Hypothalamus (tissue), 51 donors: ENCODE measurements at regions not wholly inside any gene's neighbourhood (a gene's known extent, or its start where the extent isn't known, plus 50 kb on each side); places are given as distances from the start of the nearest gene placed in this dataset.

ENCODE experiments used
- DNase-seq, 51 donors: peaks; one replicate each; lab custom pipeline; 2025; lab: John Stamatoyannopoulos, UW

- DNase-seq, result no peak
These were observed 69.8 kb upstream of the HAO2 start for GRCh38 chr1:119298687-119299303.

DNA sequence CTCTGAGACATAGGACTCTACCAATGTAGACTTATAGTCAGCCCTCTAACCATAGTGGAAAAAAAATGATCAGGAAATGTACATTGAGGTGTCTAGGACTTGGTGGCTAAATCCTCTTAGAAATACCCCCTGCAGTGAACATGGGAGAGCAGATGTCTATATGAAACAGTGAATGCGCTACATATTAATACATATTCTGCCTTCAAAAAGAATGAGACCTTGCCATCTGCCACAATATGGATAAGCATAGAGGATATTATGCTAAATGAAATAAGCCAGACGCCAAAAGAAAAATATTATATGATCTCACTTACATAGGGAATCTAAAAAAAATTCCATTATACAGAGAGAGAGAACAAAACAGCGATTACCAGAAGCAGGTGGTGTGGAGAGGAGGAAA is 66.6 kb upstream of the HAO2 start:
- DNase-seq, result no peak

GRCh38 chr1:119308130-119308700 is 60.4 kb upstream of the HAO2 start:
- no peak for DNase-seq

- DNase-seq, result no peak
These were observed 59.8 kb upstream of the HAO2 start for GRCh38 chr1:119308806-119309205.

- no peak for DNase-seq
These were observed 58.3 kb upstream of the HAO2 start for GRCh38 chr1:119310301-119310700.

- no peak for DNase-seq
These were observed 56.1 kb upstream of the HAO2 start for GRCh38 chr1:119312500-119312899.

- DNase-seq, result no peak
These were observed 54.4 kb upstream of the HAO2 start for GRCh38 chr1:119314001-119314796.

GRCh38 chr1:119316870-119317416 is 51.6 kb upstream of the HAO2 start:
- no peak for DNase-seq

DNA sequence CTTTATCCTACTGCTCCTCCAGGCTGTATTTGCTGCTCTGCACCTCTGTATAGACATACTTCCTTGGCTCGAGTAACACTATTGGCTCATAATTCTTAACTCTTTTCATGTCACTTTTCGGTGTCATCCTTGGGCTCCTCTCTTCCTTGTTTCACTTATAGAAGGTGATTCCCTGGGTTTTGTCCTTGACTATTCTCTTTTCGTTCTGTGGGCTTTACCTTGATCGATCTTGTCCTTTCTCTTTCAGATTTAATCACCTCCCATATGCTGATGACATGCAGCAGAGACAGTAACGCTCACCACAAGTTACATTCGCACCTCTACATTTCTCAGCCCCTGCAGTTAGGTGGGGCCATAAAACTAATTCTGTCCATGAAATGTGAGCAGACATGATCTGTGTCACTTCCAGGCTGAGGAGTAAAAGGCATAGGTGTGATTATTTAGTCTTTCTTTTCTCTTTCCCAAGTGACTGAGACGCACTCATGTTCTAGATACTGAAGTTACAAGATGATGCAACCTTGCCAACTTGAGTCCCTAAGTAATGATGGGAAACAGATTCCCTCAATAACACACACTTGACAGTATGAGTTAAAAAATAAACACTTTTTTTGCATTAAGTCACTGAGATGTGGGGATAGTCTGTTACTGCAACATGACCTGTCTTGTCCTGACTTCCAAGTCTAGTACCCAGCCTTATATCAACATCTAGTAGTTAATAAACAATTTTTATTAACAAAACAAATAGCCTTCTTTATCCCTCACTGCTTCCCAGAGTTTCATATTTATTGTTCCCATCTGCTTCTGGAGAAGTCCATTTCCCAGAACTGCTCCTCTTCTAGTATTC is 49.9 kb upstream of the HAO2 start:
- DNase-seq, result no peak
